ENCODE measurements at regions not wholly inside any gene's neighbourhood (a gene's known extent, or its start where the extent isn't known, plus 50 kb on each side); places are given as distances from the start of the nearest gene placed in this dataset.

DNA sequence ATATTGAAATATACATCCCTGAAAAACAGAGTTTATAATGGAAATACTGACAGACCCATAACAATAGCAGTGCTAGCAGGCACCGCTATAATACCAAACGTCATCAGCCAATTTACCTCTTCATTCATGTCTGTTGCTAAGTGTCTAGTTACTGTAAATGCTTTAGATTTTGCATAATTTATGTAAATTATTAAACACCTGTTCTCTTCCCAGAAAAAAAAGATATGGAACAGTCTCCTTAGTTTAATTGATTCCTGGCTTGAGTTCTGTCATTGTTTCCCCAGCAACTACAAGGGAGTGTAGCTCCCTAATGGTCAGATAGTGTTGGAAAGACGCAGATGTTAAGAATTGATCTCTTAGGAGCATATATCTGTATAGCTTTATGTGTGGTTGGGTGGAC lies 817.9 kb upstream of the ADGRL2 start:
- no peaks in the 10 kb centered on the region for H3K36me3 ChIP-seq
- H3K27me3 ChIP-seq: no peaks in the 10 kb centered on the region
- H3K27ac ChIP-seq: no peak overlapping the region
- H3K9me3 ChIP-seq: no peaks in the 10 kb centered on the region
- TF ChIP-seq, protein P1, sequence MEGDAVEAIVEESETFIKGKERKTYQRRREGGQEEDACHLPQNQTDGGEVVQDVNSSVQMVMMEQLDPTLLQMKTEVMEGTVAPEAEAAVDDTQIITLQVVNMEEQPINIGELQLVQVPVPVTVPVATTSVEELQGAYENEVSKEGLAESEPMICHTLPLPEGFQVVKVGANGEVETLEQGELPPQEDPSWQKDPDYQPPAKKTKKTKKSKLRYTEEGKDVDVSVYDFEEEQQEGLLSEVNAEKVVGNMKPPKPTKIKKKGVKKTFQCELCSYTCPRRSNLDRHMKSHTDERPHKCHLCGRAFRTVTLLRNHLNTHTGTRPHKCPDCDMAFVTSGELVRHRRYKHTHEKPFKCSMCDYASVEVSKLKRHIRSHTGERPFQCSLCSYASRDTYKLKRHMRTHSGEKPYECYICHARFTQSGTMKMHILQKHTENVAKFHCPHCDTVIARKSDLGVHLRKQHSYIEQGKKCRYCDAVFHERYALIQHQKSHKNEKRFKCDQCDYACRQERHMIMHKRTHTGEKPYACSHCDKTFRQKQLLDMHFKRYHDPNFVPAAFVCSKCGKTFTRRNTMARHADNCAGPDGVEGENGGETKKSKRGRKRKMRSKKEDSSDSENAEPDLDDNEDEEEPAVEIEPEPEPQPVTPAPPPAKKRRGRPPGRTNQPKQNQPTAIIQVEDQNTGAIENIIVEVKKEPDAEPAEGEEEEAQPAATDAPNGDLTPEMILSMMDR (IDR thresholded peaks at IDR 0.05): no peak
- TF ChIP-seq POLR2AphosphoS5 (IDR thresholded peaks at IDR 0.05) (no peak), POLR2A (IDR thresholded peaks at IDR 0.05) (no peak)
- no peak for DNase-seq (ENCODE audit: low spot score in 2 of 2)
- no peak overlapping the region for H3K4me3 ChIP-seq
- intact Hi-C loops (cut with DNase I; ENCODE audit: low total_unique reads): no loop called here
- no peaks in the 10 kb centered on the region for H3K4me1 ChIP-seq

DNA sequence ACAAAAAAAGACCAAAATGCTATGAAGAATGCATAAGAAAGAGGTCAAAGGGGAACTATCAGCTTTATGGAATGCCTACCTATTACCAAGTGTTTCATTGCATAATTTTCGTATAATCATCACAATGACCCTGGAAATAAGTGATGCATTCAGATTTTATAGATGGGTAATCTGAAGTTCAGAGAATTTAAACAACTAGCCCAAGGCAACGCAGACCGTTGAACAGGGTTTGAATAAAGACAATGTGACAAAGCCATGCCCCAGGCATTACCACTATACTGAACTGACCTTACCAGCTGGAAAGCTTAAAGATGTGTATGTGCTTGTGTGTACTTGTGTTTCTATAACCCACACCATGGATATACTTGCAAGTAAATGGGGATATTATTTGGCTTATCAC lies 827.6 kb upstream of the ADGRL2 start:
- TF ChIP-seq, protein P1 (IDR thresholded peaks at IDR 0.05): no peak
- TF ChIP-seq POLR2AphosphoS5 (IDR thresholded peaks at IDR 0.05) (no peak), POLR2A (IDR thresholded peaks at IDR 0.05) (no peak)
- no peaks in the 10 kb centered on the region for H3K36me3 ChIP-seq
- no peaks in the 10 kb centered on the region for H3K4me1 ChIP-seq
- DNase-seq (ENCODE audit: low spot score in 2 of 2): no peak
- no peak overlapping the region for H3K4me3 ChIP-seq
- H3K27me3 ChIP-seq: no peaks in the 10 kb centered on the region
- no peak overlapping the region for H3K27ac ChIP-seq
- H3K9me3 ChIP-seq: no peaks in the 10 kb centered on the region
- intact Hi-C loops (cut with DNase I; ENCODE audit: low total_unique reads): no loop called here

DNA sequence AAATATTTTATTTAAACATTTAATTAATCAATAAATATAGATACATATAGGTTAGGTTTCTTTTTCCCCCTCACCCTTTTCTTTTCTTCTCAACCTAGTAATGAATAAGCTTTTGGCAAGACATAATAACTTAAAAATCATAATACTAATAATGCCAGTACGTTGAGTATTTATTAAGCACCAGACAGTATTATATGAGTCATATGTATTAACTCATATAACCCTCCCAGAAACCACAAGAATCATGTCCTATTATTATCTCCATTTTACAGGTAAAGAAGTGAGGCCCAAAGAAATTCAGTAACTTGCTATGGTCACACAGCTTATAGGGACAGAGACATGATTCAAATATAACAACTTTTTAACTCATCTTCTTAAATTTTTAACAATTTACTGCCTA lies 834.5 kb upstream of the ADGRL2 start:
- no peak overlapping the region for H3K4me3 ChIP-seq
- no peak for DNase-seq (ENCODE audit: low spot score in 2 of 2)
- H3K9me3 ChIP-seq: no peaks in the 10 kb centered on the region
- no peaks in the 10 kb centered on the region for H3K4me1 ChIP-seq
- H3K27me3 ChIP-seq: no peaks in the 10 kb centered on the region
- H3K36me3 ChIP-seq: no peaks in the 10 kb centered on the region
- no peak overlapping the region for H3K27ac ChIP-seq
- intact Hi-C loops (cut with DNase I; ENCODE audit: low total_unique reads): no loop called here
- TF ChIP-seq POLR2AphosphoS5 (IDR thresholded peaks at IDR 0.05) (no peak), POLR2A (IDR thresholded peaks at IDR 0.05) (no peak)
- TF ChIP-seq, protein P1 (IDR thresholded peaks at IDR 0.05): no peak

DNA sequence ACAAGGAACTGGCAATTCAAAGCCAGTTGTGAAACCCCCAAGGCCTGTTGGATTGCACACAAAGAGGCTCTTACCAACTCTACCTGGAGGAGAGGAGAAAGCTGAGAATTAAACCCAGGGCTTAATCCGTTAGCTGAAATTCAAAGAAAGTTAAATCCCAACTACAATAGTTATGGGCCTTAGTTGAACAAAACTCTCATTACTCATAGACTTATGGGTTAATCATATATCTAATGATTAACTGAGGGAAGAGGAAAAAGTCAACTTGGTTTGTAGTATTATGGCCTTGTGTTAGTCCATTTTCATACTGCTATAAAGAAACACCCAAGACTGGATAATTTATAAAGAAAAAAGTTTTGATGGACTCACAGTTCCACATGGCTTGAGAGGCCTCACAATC lies 838.2 kb upstream of the ADGRL2 start:
- no peak for DNase-seq (ENCODE audit: low spot score in 2 of 2)
- Histone ChIP-seq H3K4me3 (no peak overlapping the region), H3K36me3 (no peaks in the 10 kb centered on the region), H3K4me1 (no peaks in the 10 kb centered on the region), H3K27ac (no peak overlapping the region), H3K9me3 (no peaks in the 10 kb centered on the region), H3K27me3 (no peaks in the 10 kb centered on the region)
- no peak for TF ChIP-seq POLR2AphosphoS5 (IDR thresholded peaks at IDR 0.05)
- TF ChIP-seq, protein P1 (IDR thresholded peaks at IDR 0.05): no peak
- no peak for TF ChIP-seq POLR2A (IDR thresholded peaks at IDR 0.05)
- intact Hi-C loops (cut with DNase I; ENCODE audit: low total_unique reads): no loop called here

DNA sequence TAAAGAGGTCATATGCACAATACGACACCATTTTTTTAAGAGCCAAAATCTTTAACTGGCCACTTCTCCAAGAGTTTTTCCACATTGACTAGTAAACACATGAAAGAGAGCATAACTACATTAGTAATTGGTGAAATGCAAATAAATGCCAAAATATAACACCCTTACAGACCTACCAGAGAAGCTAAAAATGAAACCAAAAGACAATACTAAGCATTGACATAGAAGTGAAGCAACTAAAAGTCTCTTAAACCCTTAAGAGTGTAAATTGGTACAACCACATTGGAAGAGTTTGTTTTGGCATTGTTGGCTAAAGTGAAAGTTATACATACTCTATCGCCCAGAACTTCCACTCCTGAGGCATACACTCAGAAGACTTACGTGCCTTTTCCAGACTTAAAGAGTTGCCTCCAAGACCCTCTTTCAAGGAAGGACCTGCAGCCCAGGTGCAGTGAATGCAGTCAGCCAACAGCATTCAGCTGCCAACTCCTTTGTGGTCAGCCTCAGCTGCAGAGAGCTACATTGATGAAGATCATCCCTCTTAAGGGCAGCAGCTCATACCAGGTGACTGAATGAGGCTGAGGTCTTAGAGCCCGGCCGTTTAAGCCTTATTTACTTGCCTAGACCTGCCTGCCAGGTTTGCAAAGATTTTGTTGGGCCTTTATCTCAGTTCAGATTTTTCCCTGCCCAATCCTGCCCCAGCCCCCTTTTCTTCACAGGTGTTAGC lies 839.1 kb upstream of the ADGRL2 start:
- no peaks in the 10 kb centered on the region for H3K9me3 ChIP-seq
- H3K4me1 ChIP-seq: no peaks in the 10 kb centered on the region
- H3K4me3 ChIP-seq: no peak overlapping the region
- intact Hi-C loops (cut with DNase I; ENCODE audit: low total_unique reads): no loop called here
- no peaks in the 10 kb centered on the region for H3K27me3 ChIP-seq
- H3K27ac ChIP-seq: no peak overlapping the region
- no peaks in the 10 kb centered on the region for H3K36me3 ChIP-seq
- DNase-seq (ENCODE audit: low spot score in 2 of 2): no peak
- TF ChIP-seq POLR2AphosphoS5 (IDR thresholded peaks at IDR 0.05) (no peak), POLR2A (IDR thresholded peaks at IDR 0.05) (no peak)
- TF ChIP-seq, protein P1 (IDR thresholded peaks at IDR 0.05): no peak

Measured in breast epithelium (tissue), 4 donors.